ENCODE measurements at regions not wholly inside any gene's neighbourhood (a gene's known extent, or its start where the extent isn't known, plus 50 kb on each side); places are given as distances from the start of the nearest gene placed in this dataset.

DNA sequence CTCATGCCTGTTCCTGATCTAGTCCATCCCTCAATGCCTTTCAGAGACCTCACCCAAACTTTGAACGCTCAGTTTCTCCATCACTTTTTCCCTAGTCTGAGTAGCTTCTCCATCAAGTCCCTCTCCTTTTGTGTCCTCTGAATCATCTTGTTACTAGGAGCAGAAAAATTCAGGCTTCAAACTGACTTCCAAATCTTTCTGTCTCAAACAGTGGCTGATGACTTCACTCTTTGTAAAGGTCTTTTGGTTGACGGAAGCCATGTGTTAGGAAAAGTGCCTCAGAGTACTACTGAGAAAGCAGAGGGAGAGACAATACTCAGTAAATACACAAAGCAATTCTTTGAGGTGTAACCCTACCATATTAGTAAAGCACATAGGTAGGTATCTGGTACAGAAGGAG, 65.7 kb upstream of the CAMK2D start:
- TF ChIP-seq, protein P1, sequence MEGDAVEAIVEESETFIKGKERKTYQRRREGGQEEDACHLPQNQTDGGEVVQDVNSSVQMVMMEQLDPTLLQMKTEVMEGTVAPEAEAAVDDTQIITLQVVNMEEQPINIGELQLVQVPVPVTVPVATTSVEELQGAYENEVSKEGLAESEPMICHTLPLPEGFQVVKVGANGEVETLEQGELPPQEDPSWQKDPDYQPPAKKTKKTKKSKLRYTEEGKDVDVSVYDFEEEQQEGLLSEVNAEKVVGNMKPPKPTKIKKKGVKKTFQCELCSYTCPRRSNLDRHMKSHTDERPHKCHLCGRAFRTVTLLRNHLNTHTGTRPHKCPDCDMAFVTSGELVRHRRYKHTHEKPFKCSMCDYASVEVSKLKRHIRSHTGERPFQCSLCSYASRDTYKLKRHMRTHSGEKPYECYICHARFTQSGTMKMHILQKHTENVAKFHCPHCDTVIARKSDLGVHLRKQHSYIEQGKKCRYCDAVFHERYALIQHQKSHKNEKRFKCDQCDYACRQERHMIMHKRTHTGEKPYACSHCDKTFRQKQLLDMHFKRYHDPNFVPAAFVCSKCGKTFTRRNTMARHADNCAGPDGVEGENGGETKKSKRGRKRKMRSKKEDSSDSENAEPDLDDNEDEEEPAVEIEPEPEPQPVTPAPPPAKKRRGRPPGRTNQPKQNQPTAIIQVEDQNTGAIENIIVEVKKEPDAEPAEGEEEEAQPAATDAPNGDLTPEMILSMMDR (IDR thresholded peaks at IDR 0.05) = no peak
- TF ChIP-seq POLR2A (IDR thresholded peaks at IDR 0.05) = no peak

Data from heart left ventricle (tissue), 13 donors.